HL-60 (cell line): ENCODE measurements at regions not wholly inside any gene's neighbourhood (a gene's known extent, or its start where the extent isn't known, plus 50 kb on each side); places are given as distances from the start of the nearest gene placed in this dataset.

Experiments used
- DNase-seq, 2 experiments: peaks; one replicate each; pipeline ENCODE4 v3.0.0-alpha.2; 2010 to 2020; ENCODE audit warnings: low read depth in 1 of 2, low spot score in 1 of 2
- H3K27ac ChIP-seq: fragments of 250-450 bp; sonication (Bioruptor Pico); replicated peaks from 2 replicates; pipeline ENCODE4 v1.5.1; 2020; ENCODE audit warnings: mild to moderate bottlenecking, moderate library complexity
- H3K27me3 ChIP-seq: fragments of 250-450 bp; sonication (Bioruptor Pico); 2 replicates; pipeline ENCODE4 v1.5.1; 2021; ENCODE audit warnings: mild to moderate bottlenecking, moderate library complexity; ENCODE audit not compliant: insufficient read depth, poor library complexity, severe bottlenecking
- H3K4me3 ChIP-seq: replicated peaks from 2 replicates; pipeline ENCODE4 v1.5.1; 2011; ENCODE audit warnings: mild to moderate bottlenecking, control low read depth, low read length; ENCODE audit not compliant: insufficient read depth
- GABPA ChIP-seq: IDR thresholded peaks from 2 replicates; pipeline ENCODE4 v1.6.1; 2012; ENCODE audit warnings: low read depth
- POLR2AphosphoS5 ChIP-seq: IDR thresholded peaks from 2 replicates; pipeline ENCODE4 v1.6.1; 2012; ENCODE audit warnings: low read depth
- SPI1 ChIP-seq: IDR thresholded peaks from 2 replicates; pipeline ENCODE4 v1.6.1; 2012; ENCODE audit warnings: low read depth, mild to moderate bottlenecking, borderline replicate concordance
- TF ChIP-seq, protein P1 (sequence below): IDR thresholded peaks from 2 replicates; pipeline ENCODE4 v1.6.1; 2012; ENCODE audit warnings: low read depth; ENCODE audit not compliant: insufficient replicate concordance
- TF ChIP-seq, protein P2 (sequence below): IDR thresholded peaks from one replicate; pipeline ENCODE4 v1.5.1; 2011; ENCODE audit warnings: low read length, control low read depth, inconsistent platforms; ENCODE audit not compliant: insufficient read depth

DNA sequence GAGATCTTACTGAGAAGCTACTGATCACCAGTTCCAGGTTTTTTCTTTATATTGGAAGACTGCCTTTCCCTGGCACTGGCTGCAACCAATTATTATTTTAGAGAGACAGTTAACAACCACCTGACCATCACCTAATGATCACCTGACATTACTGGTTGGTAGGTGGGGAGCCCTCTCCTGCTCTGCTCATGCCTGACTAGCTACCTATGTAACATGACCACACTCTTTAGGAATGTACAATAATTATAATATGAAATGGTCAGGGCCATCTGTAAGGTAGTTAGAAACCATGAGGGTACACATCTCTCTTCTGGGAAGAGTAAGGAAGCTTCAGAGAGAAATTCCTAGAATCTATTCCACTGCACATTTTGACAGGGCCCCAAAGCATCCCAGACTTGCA is 59.0 kb upstream of the SCEL start:
- no peaks in the 10 kb centered on the region for H3K27me3 ChIP-seq
- H3K27ac ChIP-seq = no peak overlapping the region
- TF ChIP-seq SPI1 (no peak), GABPA (no peak), POLR2AphosphoS5 (no peak)
- TF ChIP-seq, protein P1, sequence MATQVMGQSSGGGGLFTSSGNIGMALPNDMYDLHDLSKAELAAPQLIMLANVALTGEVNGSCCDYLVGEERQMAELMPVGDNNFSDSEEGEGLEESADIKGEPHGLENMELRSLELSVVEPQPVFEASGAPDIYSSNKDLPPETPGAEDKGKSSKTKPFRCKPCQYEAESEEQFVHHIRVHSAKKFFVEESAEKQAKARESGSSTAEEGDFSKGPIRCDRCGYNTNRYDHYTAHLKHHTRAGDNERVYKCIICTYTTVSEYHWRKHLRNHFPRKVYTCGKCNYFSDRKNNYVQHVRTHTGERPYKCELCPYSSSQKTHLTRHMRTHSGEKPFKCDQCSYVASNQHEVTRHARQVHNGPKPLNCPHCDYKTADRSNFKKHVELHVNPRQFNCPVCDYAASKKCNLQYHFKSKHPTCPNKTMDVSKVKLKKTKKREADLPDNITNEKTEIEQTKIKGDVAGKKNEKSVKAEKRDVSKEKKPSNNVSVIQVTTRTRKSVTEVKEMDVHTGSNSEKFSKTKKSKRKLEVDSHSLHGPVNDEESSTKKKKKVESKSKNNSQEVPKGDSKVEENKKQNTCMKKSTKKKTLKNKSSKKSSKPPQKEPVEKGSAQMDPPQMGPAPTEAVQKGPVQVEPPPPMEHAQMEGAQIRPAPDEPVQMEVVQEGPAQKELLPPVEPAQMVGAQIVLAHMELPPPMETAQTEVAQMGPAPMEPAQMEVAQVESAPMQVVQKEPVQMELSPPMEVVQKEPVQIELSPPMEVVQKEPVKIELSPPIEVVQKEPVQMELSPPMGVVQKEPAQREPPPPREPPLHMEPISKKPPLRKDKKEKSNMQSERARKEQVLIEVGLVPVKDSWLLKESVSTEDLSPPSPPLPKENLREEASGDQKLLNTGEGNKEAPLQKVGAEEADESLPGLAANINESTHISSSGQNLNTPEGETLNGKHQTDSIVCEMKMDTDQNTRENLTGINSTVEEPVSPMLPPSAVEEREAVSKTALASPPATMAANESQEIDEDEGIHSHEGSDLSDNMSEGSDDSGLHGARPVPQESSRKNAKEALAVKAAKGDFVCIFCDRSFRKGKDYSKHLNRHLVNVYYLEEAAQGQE = no peak
- TF ChIP-seq, protein P2, sequence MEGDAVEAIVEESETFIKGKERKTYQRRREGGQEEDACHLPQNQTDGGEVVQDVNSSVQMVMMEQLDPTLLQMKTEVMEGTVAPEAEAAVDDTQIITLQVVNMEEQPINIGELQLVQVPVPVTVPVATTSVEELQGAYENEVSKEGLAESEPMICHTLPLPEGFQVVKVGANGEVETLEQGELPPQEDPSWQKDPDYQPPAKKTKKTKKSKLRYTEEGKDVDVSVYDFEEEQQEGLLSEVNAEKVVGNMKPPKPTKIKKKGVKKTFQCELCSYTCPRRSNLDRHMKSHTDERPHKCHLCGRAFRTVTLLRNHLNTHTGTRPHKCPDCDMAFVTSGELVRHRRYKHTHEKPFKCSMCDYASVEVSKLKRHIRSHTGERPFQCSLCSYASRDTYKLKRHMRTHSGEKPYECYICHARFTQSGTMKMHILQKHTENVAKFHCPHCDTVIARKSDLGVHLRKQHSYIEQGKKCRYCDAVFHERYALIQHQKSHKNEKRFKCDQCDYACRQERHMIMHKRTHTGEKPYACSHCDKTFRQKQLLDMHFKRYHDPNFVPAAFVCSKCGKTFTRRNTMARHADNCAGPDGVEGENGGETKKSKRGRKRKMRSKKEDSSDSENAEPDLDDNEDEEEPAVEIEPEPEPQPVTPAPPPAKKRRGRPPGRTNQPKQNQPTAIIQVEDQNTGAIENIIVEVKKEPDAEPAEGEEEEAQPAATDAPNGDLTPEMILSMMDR = no peak
- no peak for DNase-seq
- no peak overlapping the region for H3K4me3 ChIP-seq

DNA sequence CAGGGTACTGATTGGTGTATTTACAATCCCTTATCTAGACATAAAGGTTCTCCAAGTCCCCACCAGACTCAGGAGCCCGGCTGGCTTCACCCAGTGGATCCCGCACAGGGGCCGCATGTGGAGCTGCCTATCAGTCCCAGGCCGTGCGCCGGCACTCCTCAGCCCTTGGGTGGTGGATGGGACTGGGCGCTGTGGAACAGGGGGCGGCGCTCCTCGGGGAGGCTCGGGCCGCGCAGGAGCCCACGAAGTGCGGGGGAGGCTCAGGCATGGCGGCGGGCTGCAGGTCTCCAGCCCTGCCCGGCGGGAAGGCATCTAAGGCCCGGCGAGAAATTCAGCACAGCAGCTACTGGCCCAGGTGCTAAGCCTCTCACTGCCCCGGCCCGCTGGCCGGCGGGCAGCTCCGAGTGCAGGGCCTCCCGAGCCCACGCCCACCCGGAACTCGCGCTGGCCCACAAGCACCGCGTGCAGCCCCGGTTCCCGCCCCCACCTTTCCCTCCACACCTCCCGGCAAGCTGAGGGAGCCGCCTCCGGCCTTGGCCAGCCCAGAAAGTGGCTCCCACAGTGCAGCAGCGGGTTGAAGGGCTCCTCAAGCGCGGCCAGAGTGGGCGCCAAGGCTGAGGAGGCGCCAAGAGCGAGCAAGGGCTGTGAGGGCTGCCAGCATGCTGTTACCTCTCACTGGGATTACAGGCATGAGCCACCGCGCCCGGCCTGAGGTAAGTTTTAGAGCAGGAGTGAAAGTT is 60.0 kb upstream of the SCEL start:
- no peak for DNase-seq
- Histone ChIP-seq H3K4me3 (no peak overlapping the region), H3K27me3 (no peaks in the 10 kb centered on the region), H3K27ac (no peak overlapping the region)
- TF ChIP-seq SPI1 = no peak

DNA sequence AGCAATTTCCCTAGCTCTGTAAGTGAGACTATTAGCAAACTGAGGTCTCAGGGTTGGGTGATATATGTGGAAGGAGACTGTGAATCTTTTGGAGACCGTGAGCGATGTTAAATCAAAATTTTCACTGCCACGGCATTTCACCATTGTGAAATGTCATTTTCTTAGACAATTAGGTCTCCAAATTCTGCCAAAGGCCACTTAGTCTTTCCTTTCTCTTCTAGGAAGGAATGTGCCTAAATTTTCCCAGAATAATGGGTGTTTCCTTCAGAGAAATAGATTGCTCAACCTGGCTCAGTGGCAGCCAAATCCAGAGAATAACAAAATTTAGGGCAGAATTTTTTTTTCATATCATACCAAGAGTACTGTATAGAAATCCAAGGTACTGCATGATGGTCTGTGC is 64.5 kb upstream of the SCEL start:
- TF ChIP-seq, protein P1 = no peak
- TF ChIP-seq, protein P2 = no peak
- no peak for TF ChIP-seq SPI1
- no peak for TF ChIP-seq GABPA
- TF ChIP-seq POLR2AphosphoS5 = no peak
- H3K27ac ChIP-seq = no peak overlapping the region
- no peaks in the 10 kb centered on the region for H3K27me3 ChIP-seq
- no peak for DNase-seq
- no peak overlapping the region for H3K4me3 ChIP-seq

DNA sequence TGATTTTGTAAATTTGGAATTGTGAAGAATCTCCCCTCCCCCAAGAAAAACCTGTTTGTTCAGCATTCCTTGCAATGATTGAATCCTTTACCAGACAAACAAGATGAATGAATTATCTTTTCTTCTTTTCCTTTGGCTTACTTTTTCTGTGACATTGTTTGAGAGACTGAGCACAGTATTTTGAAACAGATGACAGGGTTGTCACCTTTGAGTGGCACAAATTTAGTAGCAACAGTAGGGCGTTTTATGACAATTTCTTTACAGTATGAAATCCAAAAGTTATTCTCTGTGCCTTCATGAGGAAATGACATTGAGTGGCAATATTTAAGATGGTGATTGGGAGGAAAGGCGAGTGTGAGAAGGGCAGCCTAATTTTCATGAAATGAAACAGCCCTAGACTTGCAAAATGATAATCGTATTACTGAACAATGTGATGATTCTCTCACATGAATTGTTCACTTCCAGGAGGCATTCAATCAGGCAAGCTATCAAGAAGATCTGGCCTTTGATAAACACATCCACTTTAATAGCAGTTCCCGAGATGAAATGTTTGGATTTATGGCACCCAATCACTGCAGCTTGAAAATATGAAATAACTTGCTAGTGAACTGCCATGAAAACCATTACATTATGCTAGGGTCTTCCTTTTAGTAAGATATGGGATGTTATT is 68.6 kb upstream of the SCEL start:
- Histone ChIP-seq H3K4me3 (no peak overlapping the region), H3K27ac (no peak overlapping the region), H3K27me3 (no peaks in the 10 kb centered on the region)
- DNase-seq = no peak
- TF ChIP-seq, protein P2 = no peak
- TF ChIP-seq POLR2AphosphoS5 = no peak
